ENCODE measurements at regions not wholly inside any gene's neighbourhood (a gene's known extent, or its start where the extent isn't known, plus 50 kb on each side); places are given as distances from the start of the nearest gene placed in this dataset.

- dilution Hi-C loops (cut with MboI; ENCODE audit: extremely low pct_ligation_motif_present, low sequenced_read_pairs) (no loop called here), intact Hi-C loops (cut with micrococcal nuclease) (no loop called here)
- Histone ChIP-seq H3K9ac (replicated peaks; ENCODE audit: extremely low read depth, insufficient read depth, low read length) (no peak overlapping the region), H3K9me3 (replicated peaks; ENCODE audit: control insufficient read depth, insufficient read depth, low read length) (no peaks in the 10 kb centered on the region), H3K4me1 (ENCODE audit: control insufficient read depth, extremely low read depth, insufficient read depth, low read length) (peaks cover 24% of the 10 kb centered on the region), H3K9me1 (replicated peaks; ENCODE audit: control insufficient read depth, extremely low read depth, insufficient read depth, low read length) (no peaks in the 10 kb centered on the region), H2AFZ (ENCODE audit: low read depth, low read length) (no peak overlapping the region), H3K79me2 (ENCODE audit: control insufficient read depth, insufficient read depth, low read length) (no peaks in the 10 kb centered on the region), H3K36me3 (ENCODE audit: control insufficient read depth in 2 of 2, extremely low read depth in 1 of 2, insufficient read depth in 2 of 2, low read length in 2 of 2) (no peaks in the 10 kb centered on the region), H3K4me2 (ENCODE audit: insufficient read depth, low read length) (no peak overlapping the region), H3K27ac (ENCODE audit: insufficient read depth, low read depth, low read length) (no peak overlapping the region), H4K20me1 (replicated peaks; ENCODE audit: control insufficient read depth, extremely low read depth, insufficient read depth, low read length) (no peaks in the 10 kb centered on the region), H3K4me3 (replicated peaks in 1 of 3; ENCODE audit: insufficient read depth in 1 of 3, low read depth in 1 of 3, low read length in 3 of 3) (no peak overlapping the region), H3K27me3 (ENCODE audit: control insufficient read depth in 2 of 2, insufficient read depth in 2 of 2, low read length in 2 of 2) (no peaks in the 10 kb centered on the region)
- DNase-seq (ENCODE audit: low read depth, low spot score): no peak
- ChIA-PET POLR2A (no interaction called here), CTCF (interaction anchor here (1.5 to 2.1 kb wide), 2 partner anchors 35 to 47 kb away, joined by 5 to 9 read pairs; no protein-coding TSS in a partner anchor)
- TF ChIP-seq FOS (IDR thresholded peaks at IDR 0.05; ENCODE audit: borderline replicate concordance, insufficient read depth, low read length) (no peak), MYC (IDR thresholded peaks at IDR 0.05; ENCODE audit: low read depth, low read length) (no peak), GATA2 (IDR thresholded peaks at IDR 0.05; ENCODE audit: insufficient read depth, insufficient read length, low read depth, low read length) (no peak), MAX (IDR thresholded peaks at IDR 0.05; ENCODE audit: insufficient read depth, insufficient read length) (no peak), EZH2 (IDR thresholded peaks at IDR 0.05; ENCODE audit: borderline replicate concordance, low read depth, low read length, severe bottlenecking) (no peak), POLR2A (IDR thresholded peaks at IDR 0.05; ENCODE audit: low read depth, low read length) (no peak), CTCF (IDR thresholded peaks at IDR 0.05; ENCODE audit: extremely low read depth in 1 of 2, insufficient read depth in 1 of 2, low read depth in 1 of 2, low read length in 2 of 2) (no peak), POLR2AphosphoS5 (IDR thresholded peaks at IDR 0.05; ENCODE audit: insufficient read depth, low read depth, low read length) (no peak), JUN (IDR thresholded peaks at IDR 0.05; ENCODE audit: borderline replicate concordance, insufficient read depth, insufficient read length, low read depth) (no peak)
- no peak for FAIRE-seq
- BruUV-seq (replicated peaks): no TSS peak
Observed at GRCh38 chr5:87116825-87117512, 150.7 kb upstream of the RASA1 start.
